Colonic mucosa (tissue), 4 donors: ENCODE measurements at regions not wholly inside any gene's neighbourhood (a gene's known extent, or its start where the extent isn't known, plus 50 kb on each side); places are given as distances from the start of the nearest gene placed in this dataset.

Source experiments
- DNase-seq: peaks from one replicate; pipeline ENCODE4 v3.0.0-alpha.2; 2020
- H3K27ac ChIP-seq: fragments of 200-600 bp; one replicate; pipeline ENCODE4 v1.8.0; 2021
- H3K27me3 ChIP-seq: fragments of 200-600 bp; one replicate; pipeline ENCODE4 v1.8.0; 2021
- H3K36me3 ChIP-seq: fragments of 200-600 bp; one replicate; pipeline ENCODE4 v1.8.0; 2021
- H3K4me1 ChIP-seq: fragments of 200-600 bp; one replicate; pipeline ENCODE4 v1.8.0; 2021; ENCODE audit warnings: mild to moderate bottlenecking
- H3K4me3 ChIP-seq: fragments of 200-600 bp; one replicate; pipeline ENCODE4 v1.8.0; 2021
- H3K9ac ChIP-seq, 2 donors: one replicate each; pipeline ENCODE4 v1.7.0; 2013; ENCODE audit warnings: control low read depth in 2 of 2, low read depth in 2 of 2, low read length in 2 of 2
- H3K9me3 ChIP-seq: fragments of 200-600 bp; one replicate; pipeline ENCODE4 v1.8.0; 2021
- CTCF ChIP-seq: fragments of 200-600 bp; IDR thresholded peaks from one replicate; pipeline ENCODE4 v1.8.0; 2022; ENCODE audit warnings: antibody characterized with exemption, mild to moderate bottlenecking
- intact Hi-C: fragments of 100-400 bp; cut with DNase I; formaldehyde crosslinking; loops from one replicate; pipeline ENCODE4 v1.14.1; 2022
- donor health status: healthy.
- donor health status: DM: no; HTN: no; CAD: no.
- donor health status: DM: no; HTN: no; CAD: no.

GRCh38 chr11:128311742-128312719, 275.3 kb downstream of the ETS1 start:
- intact Hi-C loops, result no loop called here
- Histone ChIP-seq H3K27ac (no peak overlapping the region), H3K9me3 (peaks cover 5% of the 10 kb centered on the region), H3K27me3 (no peaks in the 10 kb centered on the region), H3K4me3 (no peak overlapping the region), H3K36me3 (no peaks in the 10 kb centered on the region), H3K9ac (no peak overlapping the region), H3K4me1 (no peaks in the 10 kb centered on the region)
- no peak for DNase-seq
- TF ChIP-seq CTCF, result no peak

DNA sequence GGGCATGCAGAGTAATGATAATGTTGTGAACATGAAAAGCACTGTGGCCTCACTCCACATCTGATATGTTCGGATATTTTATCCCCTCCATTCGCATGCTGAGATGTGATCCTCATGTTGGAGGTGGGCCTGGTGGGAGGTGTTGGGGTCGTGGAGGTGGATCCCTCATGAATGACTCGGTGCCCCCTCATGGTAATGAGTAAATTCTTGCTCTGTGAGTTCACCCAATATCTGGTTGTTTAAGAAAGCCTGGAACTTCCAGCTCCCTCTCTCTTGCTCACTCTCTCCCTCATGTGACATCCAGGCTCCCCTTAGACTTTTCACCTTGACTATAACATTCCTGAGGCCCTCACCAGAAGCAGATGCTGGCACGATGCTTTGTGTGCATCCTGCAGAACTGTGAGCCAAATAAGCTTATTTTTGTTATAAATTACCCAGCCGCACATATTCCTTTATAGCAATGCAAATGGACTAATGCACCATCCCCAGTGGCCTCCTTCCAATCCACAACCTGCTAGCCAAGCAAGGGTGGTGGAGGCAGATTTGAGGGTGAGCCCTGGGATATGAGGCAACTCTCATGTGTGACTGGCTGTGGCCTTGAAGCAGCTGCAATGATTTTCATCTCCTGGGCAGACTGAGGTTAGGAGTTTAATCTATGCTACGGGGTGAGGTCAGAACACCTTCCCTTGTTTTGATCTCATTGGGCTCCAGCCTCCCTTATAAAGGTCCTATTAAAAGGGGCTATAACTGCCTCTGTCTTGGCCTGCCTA, 276.5 kb downstream of the ETS1 start:
- intact Hi-C loops, result no loop called here
- Histone ChIP-seq H3K4me3 (no peak overlapping the region), H3K4me1 (no peaks in the 10 kb centered on the region), H3K9me3 (peaks cover 5% of the 10 kb centered on the region), H3K36me3 (no peaks in the 10 kb centered on the region), H3K27me3 (no peaks in the 10 kb centered on the region), H3K27ac (no peak overlapping the region), H3K9ac (no peak overlapping the region)
- no peak for DNase-seq
- no peak for TF ChIP-seq CTCF

GRCh38 chr11:128310005-128310404, 277.4 kb downstream of the ETS1 start:
- intact Hi-C loops, result no loop called here
- H3K9me3 ChIP-seq, result peaks cover 5% of the 10 kb centered on the region
- TF ChIP-seq CTCF, result no peak

DNA sequence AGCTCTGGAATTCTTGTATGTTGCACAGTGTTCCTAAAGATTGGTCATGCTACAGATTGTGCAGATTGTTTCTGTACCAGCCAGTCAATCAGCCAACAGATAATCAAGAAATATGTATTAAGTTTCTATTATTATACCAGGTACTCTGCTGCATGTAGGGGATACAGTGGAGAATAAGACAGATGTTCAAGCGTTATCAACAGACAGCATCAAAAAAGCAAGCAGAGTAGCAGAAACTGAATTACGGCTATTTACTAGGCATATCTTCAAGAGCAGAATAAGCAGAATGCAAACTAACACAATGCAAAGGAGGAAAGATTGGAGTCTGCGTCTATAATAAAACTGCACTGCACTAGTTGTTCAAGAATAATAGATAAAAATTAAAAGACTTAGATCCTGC, 278.6 kb downstream of the ETS1 start:
- Histone ChIP-seq H3K4me3 (no peak overlapping the region), H3K9ac (no peak overlapping the region), H3K27me3 (no peaks in the 10 kb centered on the region), H3K9me3 (no peaks in the 10 kb centered on the region), H3K36me3 (no peaks in the 10 kb centered on the region), H3K4me1 (no peaks in the 10 kb centered on the region), H3K27ac (no peak overlapping the region)
- TF ChIP-seq CTCF, result no peak
- no peak for DNase-seq
- intact Hi-C loops, result no loop called here

More at GRCh38 chr11:128310005-128310404, 277.4 kb downstream of the ETS1 start:
- Histone ChIP-seq H3K4me1 (no peaks in the 10 kb centered on the region), H3K27ac (no peak overlapping the region), H3K9ac (no peak overlapping the region), H3K36me3 (no peaks in the 10 kb centered on the region), H3K4me3 (no peak overlapping the region), H3K27me3 (no peaks in the 10 kb centered on the region)
- DNase-seq, result no peak

DNA sequence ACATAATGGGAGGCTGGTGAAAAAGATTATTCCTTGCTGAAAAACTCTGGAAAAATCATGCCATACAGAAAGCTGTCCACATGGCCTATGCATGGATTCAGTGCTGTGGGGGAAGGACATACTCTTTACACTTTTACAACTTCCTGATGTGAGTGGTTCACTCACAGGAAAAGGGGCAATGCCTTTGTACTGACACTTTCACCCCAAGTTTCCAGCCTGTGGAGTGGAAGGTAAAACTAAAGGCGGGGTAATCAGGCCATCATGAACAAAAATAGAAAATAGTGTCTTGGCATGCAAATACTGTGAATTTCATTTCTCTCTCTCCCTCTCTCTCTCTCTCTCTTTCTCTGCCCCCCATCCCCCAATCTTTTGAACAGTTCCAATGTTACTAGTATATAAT, 281.8 kb downstream of the ETS1 start:
- H3K27ac ChIP-seq, result no peak overlapping the region
- intact Hi-C loops, result no loop called here

More for the DNA sequence above, 281.8 kb downstream of the ETS1 start:
- no peaks in the 10 kb centered on the region for H3K9me3 ChIP-seq
- DNase-seq, result no peak
- H3K36me3 ChIP-seq, result no peaks in the 10 kb centered on the region
- H3K4me1 ChIP-seq, result no peaks in the 10 kb centered on the region
- no peak overlapping the region for H3K4me3 ChIP-seq
- TF ChIP-seq CTCF, result no peak
- no peaks in the 10 kb centered on the region for H3K27me3 ChIP-seq
- no peak overlapping the region for H3K9ac ChIP-seq
